Type B pancreatic cell (in vitro differentiated cells): ENCODE measurements at regions not wholly inside any gene's neighbourhood (a gene's known extent, or its start where the extent isn't known, plus 50 kb on each side); places are given as distances from the start of the nearest gene placed in this dataset.

Source experiments
- DNase-seq: peaks from one replicate; pipeline ENCODE4 v3.0.0; 2021; ENCODE audit warnings: mixed read lengths; ENCODE audit not compliant: unreplicated experiment; ENCODE audit errors: extremely low spot score
- H3K27ac Mint-ChIP-seq: 2 replicates; pipeline ENCODE4 v1.8.0; 2021; ENCODE audit warnings: mild to moderate bottlenecking, mixed read lengths
- H3K27me3 Mint-ChIP-seq: 2 replicates; pipeline ENCODE4 v1.8.0; 2021; ENCODE audit warnings: mixed read lengths
- H3K36me3 Mint-ChIP-seq: 2 replicates; pipeline ENCODE4 v1.8.0; 2021; ENCODE audit warnings: mixed read lengths
- H3K4me1 Mint-ChIP-seq: one replicate; pipeline ENCODE4 v1.8.0; 2021; ENCODE audit warnings: mixed read lengths; ENCODE audit not compliant: unreplicated experiment
- H3K4me3 Mint-ChIP-seq: 2 replicates; pipeline ENCODE4 v1.8.0; 2021; ENCODE audit warnings: mild to moderate bottlenecking, mixed read lengths
- H3K9me3 Mint-ChIP-seq: 2 replicates; pipeline ENCODE4 v1.8.0; 2021; ENCODE audit warnings: mixed read lengths
- CTCF ChIP-seq: fragments of 200-600 bp; sonication (generic); conservative IDR thresholded peaks from 2 replicates; pipeline ENCODE4 v1.5.0; 2021; ENCODE audit warnings: antibody characterized with exemption, mild to moderate bottlenecking

GRCh38 chr2:175557810-175558377 lies 376.4 kb upstream of the ATP5MC3 start:
- Mint-ChIP-seq H3K27me3 (peaks cover 34% of the 10 kb centered on the region), H3K36me3 (no peaks in the 10 kb centered on the region), H3K4me1 (no peaks in the 10 kb centered on the region), H3K4me3 (no peak overlapping the region), H3K9me3 (no peaks in the 10 kb centered on the region), H3K27ac (no peak overlapping the region)
- TF ChIP-seq CTCF = no peak
- no peak for DNase-seq

GRCh38 chr2:175553910-175554309 lies 372.4 kb upstream of the ATP5MC3 start:
- DNase-seq = no peak
- Mint-ChIP-seq H3K4me1 (no peaks in the 10 kb centered on the region), H3K9me3 (no peaks in the 10 kb centered on the region), H3K4me3 (no peak overlapping the region), H3K36me3 (no peaks in the 10 kb centered on the region), H3K27ac (no peak overlapping the region), H3K27me3 (peaks cover 38% of the 10 kb centered on the region)
- TF ChIP-seq CTCF = no peak

GRCh38 chr2:175552902-175553301 lies 371.4 kb upstream of the ATP5MC3 start:
- no peak overlapping the region for H3K27ac Mint-ChIP-seq
- peaks cover 33% of the 10 kb centered on the region for H3K27me3 Mint-ChIP-seq
- no peak for TF ChIP-seq CTCF
- DNase-seq = no peak
- H3K4me1 Mint-ChIP-seq = no peaks in the 10 kb centered on the region
- H3K4me3 Mint-ChIP-seq = no peak overlapping the region
- no peaks in the 10 kb centered on the region for H3K9me3 Mint-ChIP-seq
- no peaks in the 10 kb centered on the region for H3K36me3 Mint-ChIP-seq

DNA sequence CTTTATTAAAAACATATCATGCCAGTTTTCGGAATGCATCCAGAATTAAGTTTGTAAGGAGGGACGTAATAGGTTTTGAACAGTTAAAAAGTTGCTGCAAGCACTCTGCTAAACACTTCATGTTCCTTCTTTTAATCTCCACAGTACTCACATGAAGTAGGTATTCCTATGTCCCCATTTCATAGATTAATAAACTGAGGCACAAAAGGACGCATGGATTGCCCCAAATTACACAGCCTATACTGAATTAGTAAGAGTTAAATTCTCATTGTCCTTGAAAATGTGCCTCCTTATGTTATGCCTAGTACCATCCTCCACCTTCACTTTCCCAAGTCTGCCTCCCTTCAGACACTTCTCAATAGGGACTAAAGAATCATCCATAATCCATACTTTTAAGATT lies 358.9 kb upstream of the ATP5MC3 start:
- Mint-ChIP-seq H3K9me3 (peaks cover 16% of the 10 kb centered on the region), H3K4me3 (no peak overlapping the region), H3K36me3 (no peaks in the 10 kb centered on the region), H3K4me1 (no peaks in the 10 kb centered on the region), H3K27me3 (peaks cover 28% of the 10 kb centered on the region), H3K27ac (no peak overlapping the region)
- no peak for TF ChIP-seq CTCF
- no peak for DNase-seq

GRCh38 chr2:175539122-175539521 lies 357.6 kb upstream of the ATP5MC3 start:
- Mint-ChIP-seq H3K9me3 (peaks cover 11% of the 10 kb centered on the region), H3K27me3 (peaks cover 21% of the 10 kb centered on the region), H3K4me3 (no peak overlapping the region), H3K36me3 (no peaks in the 10 kb centered on the region), H3K4me1 (no peaks in the 10 kb centered on the region), H3K27ac (no peak overlapping the region)
- no peak for TF ChIP-seq CTCF
- no peak for DNase-seq

- no peak overlapping the region for H3K27ac Mint-ChIP-seq
- peaks cover 17% of the 10 kb centered on the region for H3K27me3 Mint-ChIP-seq
- H3K4me1 Mint-ChIP-seq = no peaks in the 10 kb centered on the region
- no peak for TF ChIP-seq CTCF
- H3K36me3 Mint-ChIP-seq = no peaks in the 10 kb centered on the region
- no peak for DNase-seq
- no peak overlapping the region for H3K4me3 Mint-ChIP-seq
- no peaks in the 10 kb centered on the region for H3K9me3 Mint-ChIP-seq
Observed at GRCh38 chr2:175536059-175536458, 354.5 kb upstream of the ATP5MC3 start.
